Activated CD4-positive, alpha-beta T cell treated with anti-CD3 and anti-CD28 coated beads, Interleukin-2, amount 50 U/mL, for 4 hours (primary cell): ENCODE measurements at regions not wholly inside any gene's neighbourhood (a gene's known extent, or its start where the extent isn't known, plus 50 kb on each side); places are given as distances from the start of the nearest gene placed in this dataset.
"Not testable (repeated sequence)": the region's sequence is repeated elsewhere in the genome, so short reads cannot be mapped to it uniquely, and the experiment has no call there.

ENCODE experiments used
- DNase-seq, 2 experiments: peaks; one replicate each; pipeline ENCODE4 v3.0.0-alpha.2; 2020

GRCh38 chr14:22491683-22492621, 97.1 kb downstream of the DAD1 start:
- DNase-seq: peak in 1 of 2 experiments; percentile 37

GRCh38 chr14:22491053-22491452, 98.0 kb downstream of the DAD1 start:
- not testable (repeated sequence) for DNase-seq

- DNase-seq: no peak
Observed at GRCh38 chr14:22489957-22490950, 98.8 kb downstream of the DAD1 start.

GRCh38 chr14:22489244-22489545, 99.8 kb downstream of the DAD1 start:
- DNase-seq: no peak

GRCh38 chr14:22488522-22489243, 100.3 kb downstream of the DAD1 start:
- DNase-seq: no peak

- no peak for DNase-seq
Observed at GRCh38 chr14:22487941-22488340, 101.1 kb downstream of the DAD1 start.

- no peak for DNase-seq
Observed at GRCh38 chr14:22487401-22487800, 101.6 kb downstream of the DAD1 start.

- DNase-seq: no peak
Observed at GRCh38 chr14:22486675-22487074, 102.3 kb downstream of the DAD1 start.

- no peak for DNase-seq
Observed at GRCh38 chr14:22485649-22486048, 103.4 kb downstream of the DAD1 start.

- no peak for DNase-seq
Observed at GRCh38 chr14:22485178-22485577, 103.8 kb downstream of the DAD1 start.

GRCh38 chr14:22484632-22485031, 104.4 kb downstream of the DAD1 start:
- DNase-seq: no peak

GRCh38 chr14:22483863-22484593, 105.0 kb downstream of the DAD1 start:
- no peak for DNase-seq

- no peak for DNase-seq
Observed at GRCh38 chr14:22482782-22483553, 106.1 kb downstream of the DAD1 start.

- DNase-seq: no peak
Observed at GRCh38 chr14:22482085-22482694, 106.8 kb downstream of the DAD1 start.

GRCh38 chr14:22481546-22481945, 107.5 kb downstream of the DAD1 start:
- DNase-seq: no peak

GRCh38 chr14:22479776-22480464, 109.1 kb downstream of the DAD1 start:
- no peak for DNase-seq

- DNase-seq: no peak
Observed at GRCh38 chr14:22479132-22479531, 109.9 kb downstream of the DAD1 start.

GRCh38 chr14:22478670-22479069, 110.4 kb downstream of the DAD1 start:
- no peak for DNase-seq

GRCh38 chr14:22478247-22478646, 110.8 kb downstream of the DAD1 start:
- DNase-seq: no peak

- no peak for DNase-seq
Observed at GRCh38 chr14:22477569-22478194, 111.3 kb downstream of the DAD1 start.
